GM12878 (cell line): ENCODE measurements at regions not wholly inside any gene's neighbourhood (a gene's known extent, or its start where the extent isn't known, plus 50 kb on each side); places are given as distances from the start of the nearest gene placed in this dataset.

Experiments used
- ATAC-seq: fragments of 200-7000 bp; cut with Tn5 transposase; 3 replicates; pipeline ENCODE4 v1.9.1; 2020; ENCODE audit warnings: mild to moderate bottlenecking, moderate library complexity
- BruUV-seq: library from RNA; stranded (reverse); fragments of 400-500 nt; replicated peaks from 2 replicates; lab custom pipeline; 2021; lab: Mats Ljungman, UMichigan
- CTCF ChIA-PET: fragments of 300-600 bp; sonication (Branson Sonifier 250); formaldehyde crosslinking; extraction: SDS; loops from one replicate; lab custom pipeline; 2021; ENCODE audit warnings: inconsistent platforms; lab: Yijun Ruan, JAX
- POLR2A ChIA-PET: fragments of 350-600 bp; formaldehyde crosslinking; extraction: SDS; loops from one replicate; lab custom pipeline; 2021; ENCODE audit warnings: inconsistent platforms; lab: Charles Lee
- RAD21 ChIA-PET: fragments of 300-600 bp; sonication (Branson Sonifier 250); formaldehyde crosslinking; loops from one replicate; lab custom pipeline; 2023; ENCODE audit warnings: antibody characterized with exemption; ENCODE audit not compliant: unreplicated experiment; lab: Charles Lee
- SMC1A ChIA-PET: fragments of 300-600 bp; sonication (Branson Sonifier 250); formaldehyde crosslinking; loops from one replicate; lab custom pipeline; 2023; ENCODE audit not compliant: unreplicated experiment, uncharacterized antibody; lab: Charles Lee
- DNase-seq: peaks from one replicate; pipeline ENCODE4 v3.0.0-alpha.2; 2011; ENCODE audit warnings: low read depth, low spot score
- FAIRE-seq: peaks from 3 replicates; lab custom pipeline; 2011; peaks lifted over from hg19 to GRCh38; lab: Jason Lieb, UNC
- H2AFZ ChIP-seq: 2 replicates; pipeline ENCODE4 v1.6.0; 2011; ENCODE audit warnings: low read depth, low read length, control low read depth; ENCODE audit not compliant: control insufficient read depth
- H3K27ac ChIP-seq: 2 replicates; pipeline ENCODE4 v1.5.1; 2011; ENCODE audit warnings: control low read depth; ENCODE audit not compliant: control insufficient read depth, insufficient read depth
- H3K27me3 ChIP-seq, 2 experiments: replicated peaks in 1 of 2; 2 replicates each; pipeline versions ENCODE4 v1.6.0 to v1.6.1; 2011; ENCODE audit warnings: low read length in 1 of 2; ENCODE audit not compliant: control insufficient read depth in 2 of 2, insufficient read depth in 2 of 2
- H3K36me3 ChIP-seq, 2 experiments: 2 replicates each; pipeline ENCODE4 v1.5.1; 2011; ENCODE audit warnings: low read length in 1 of 2; ENCODE audit not compliant: control insufficient read depth in 2 of 2, insufficient read depth in 2 of 2
- H3K4me1 ChIP-seq: 2 replicates; pipeline ENCODE4 v1.6.1; 2011; ENCODE audit warnings: mild to moderate bottlenecking, low read length, moderate library complexity, mixed read lengths; ENCODE audit not compliant: control insufficient read depth, insufficient read depth
- H3K4me2 ChIP-seq: 2 replicates; pipeline ENCODE4 v1.6.0; 2011; ENCODE audit warnings: control low read depth; ENCODE audit not compliant: control insufficient read depth, insufficient read depth
- H3K4me3 ChIP-seq: fragments of 200-600 bp; sonication (generic); 2 replicates; pipeline ENCODE4 v1.5.1; 2016
- H3K79me2 ChIP-seq: 2 replicates; pipeline ENCODE4 v1.6.0; 2011; ENCODE audit warnings: low read length; ENCODE audit not compliant: control insufficient read depth, insufficient read depth
- H3K9ac ChIP-seq: 2 replicates; pipeline ENCODE4 v1.8.0; 2011; ENCODE audit warnings: low read length, control low read depth, mixed read lengths; ENCODE audit not compliant: control insufficient read depth, insufficient read depth
- H3K9me3 ChIP-seq: replicated peaks from 3 replicates; pipeline ENCODE4 v1.5.1; 2011; ENCODE audit warnings: mild to moderate bottlenecking, low read length; ENCODE audit not compliant: control insufficient read depth, insufficient read depth
- H4K20me1 ChIP-seq: 2 replicates; pipeline ENCODE4 v1.6.0; 2011; ENCODE audit not compliant: control insufficient read depth, insufficient read depth
- EP300 ChIP-seq, 2 experiments: fragments of 150-350 bp in 1 of 2; IDR thresholded peaks; 2 replicates each; pipeline ENCODE4 v1.6.1; 2011 to 2012; ENCODE audit warnings: low read depth in 2 of 2, low read length in 2 of 2, borderline replicate concordance in 1 of 2, improper control_type of control experiment in 1 of 2, inconsistent platforms in 1 of 2; ENCODE audit not compliant: control insufficient read depth in 1 of 2
- EZH2 ChIP-seq: IDR thresholded peaks from 2 replicates; pipeline ENCODE4 v1.6.1; 2012; ENCODE audit warnings: low read depth, mild to moderate bottlenecking, control low read depth, inconsistent platforms, low read length, borderline replicate concordance; ENCODE audit not compliant: control insufficient read depth
- YBX1 ChIP-seq: fragments of 450-650 bp; IDR thresholded peaks from 2 replicates; pipeline ENCODE4 v1.6.1; 2016; ENCODE audit warnings: antibody characterized with exemption
- WGBS: methylation state at CpG from one replicate; pipeline ENCODE4 v1.1.6; 2016; ENCODE audit warnings: low lambda C conversion rate; ENCODE audit not compliant: insufficient replicate concordance, insufficient coverage; ENCODE audit errors: missing lambda C conversion rate; 5-methylcytosine and 5-hydroxymethylcytosine counted together
- in situ Hi-C: fragments of 300-500 bp; cut with MboI; formaldehyde crosslinking; loops from 9 replicates; pipeline ENCODE4 v1.14.3; 2018; ENCODE audit warnings: mixed read lengths
- intact Hi-C: fragments of 100-400 bp; cut with micrococcal nuclease; formaldehyde crosslinking; loops from one replicate; pipeline ENCODE4 v1.14.2; 2022; ENCODE audit not compliant: unreplicated experiment
- TF ChIP-seq, protein P1 (sequence below): fragments of 450-650 bp; IDR thresholded peaks from 2 replicates; pipeline ENCODE4 v1.6.1; 2017; ENCODE audit warnings: mild to moderate bottlenecking, moderate library complexity

DNA sequence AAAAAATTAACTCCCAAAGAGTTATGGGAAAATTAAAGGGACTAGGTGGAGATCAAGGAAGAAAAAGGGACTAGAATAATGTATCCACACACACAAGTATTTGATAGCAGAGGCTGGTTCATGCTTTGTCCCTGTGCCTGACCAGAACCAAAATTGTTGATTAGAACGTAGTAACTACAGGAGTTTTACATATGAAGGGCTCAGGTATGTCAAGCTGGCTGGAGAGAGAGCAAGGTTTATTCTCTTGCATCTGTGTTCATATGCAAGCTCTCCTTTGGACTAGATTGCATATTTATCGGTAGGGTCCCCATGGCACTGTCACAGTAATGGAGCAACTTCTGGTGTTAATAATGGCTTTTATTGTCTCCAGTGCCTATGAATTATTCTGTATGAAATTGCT lies 239.9 kb upstream of the TRPM3 start (continued):
- TF ChIP-seq, protein P1, sequence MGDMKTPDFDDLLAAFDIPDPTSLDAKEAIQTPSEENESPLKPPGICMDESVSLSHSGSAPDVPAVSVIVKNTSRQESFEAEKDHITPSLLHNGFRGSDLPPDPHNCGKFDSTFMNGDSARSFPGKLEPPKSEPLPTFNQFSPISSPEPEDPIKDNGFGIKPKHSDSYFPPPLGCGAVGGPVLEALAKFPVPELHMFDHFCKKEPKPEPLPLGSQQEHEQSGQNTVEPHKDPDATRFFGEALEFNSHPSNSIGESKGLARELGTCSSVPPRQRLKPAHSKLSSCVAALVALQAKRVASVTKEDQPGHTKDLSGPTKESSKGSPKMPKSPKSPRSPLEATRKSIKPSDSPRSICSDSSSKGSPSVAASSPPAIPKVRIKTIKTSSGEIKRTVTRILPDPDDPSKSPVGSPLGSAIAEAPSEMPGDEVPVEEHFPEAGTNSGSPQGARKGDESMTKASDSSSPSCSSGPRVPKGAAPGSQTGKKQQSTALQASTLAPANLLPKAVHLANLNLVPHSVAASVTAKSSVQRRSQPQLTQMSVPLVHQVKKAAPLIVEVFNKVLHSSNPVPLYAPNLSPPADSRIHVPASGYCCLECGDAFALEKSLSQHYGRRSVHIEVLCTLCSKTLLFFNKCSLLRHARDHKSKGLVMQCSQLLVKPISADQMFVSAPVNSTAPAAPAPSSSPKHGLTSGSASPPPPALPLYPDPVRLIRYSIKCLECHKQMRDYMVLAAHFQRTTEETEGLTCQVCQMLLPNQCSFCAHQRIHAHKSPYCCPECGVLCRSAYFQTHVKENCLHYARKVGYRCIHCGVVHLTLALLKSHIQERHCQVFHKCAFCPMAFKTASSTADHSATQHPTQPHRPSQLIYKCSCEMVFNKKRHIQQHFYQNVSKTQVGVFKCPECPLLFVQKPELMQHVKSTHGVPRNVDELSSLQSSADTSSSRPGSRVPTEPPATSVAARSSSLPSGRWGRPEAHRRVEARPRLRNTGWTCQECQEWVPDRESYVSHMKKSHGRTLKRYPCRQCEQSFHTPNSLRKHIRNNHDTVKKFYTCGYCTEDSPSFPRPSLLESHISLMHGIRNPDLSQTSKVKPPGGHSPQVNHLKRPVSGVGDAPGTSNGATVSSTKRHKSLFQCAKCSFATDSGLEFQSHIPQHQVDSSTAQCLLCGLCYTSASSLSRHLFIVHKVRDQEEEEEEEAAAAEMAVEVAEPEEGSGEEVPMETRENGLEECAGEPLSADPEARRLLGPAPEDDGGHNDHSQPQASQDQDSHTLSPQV = no peak
- TF ChIP-seq, all 136 proteins: peak for 0

DNA sequence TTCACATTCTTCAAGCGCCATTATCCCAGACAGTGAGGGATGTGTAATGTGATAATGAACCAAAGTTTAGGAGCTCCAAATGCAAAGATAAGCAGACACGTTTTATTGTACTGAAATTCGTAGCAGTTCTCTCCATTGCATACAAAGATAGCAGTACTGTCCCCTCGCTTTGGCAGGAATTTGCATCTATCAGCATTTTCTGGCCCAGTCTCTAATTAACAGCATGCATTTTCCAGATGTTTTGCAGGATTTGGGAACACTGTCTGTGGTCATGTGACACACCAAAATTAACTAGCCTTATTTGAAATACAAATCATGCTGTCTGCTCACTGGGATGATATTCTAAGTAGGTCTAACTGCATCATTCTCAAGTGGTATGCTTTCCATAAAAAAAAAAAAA lies 235.9 kb upstream of the TRPM3 start:
- POLR2A ChIA-PET = no interaction called here
- no peak for FAIRE-seq
- no peaks in the 10 kb centered on the region for H3K9me3 ChIP-seq
- DNase-seq = no peak
- WGBS = 22% methylated on average over 4 of the region's 4 CpGs
- no peak for TF ChIP-seq YBX1
- no peak for TF ChIP-seq EZH2
- TF ChIP-seq EP300 (IDR thresholded peaks at IDR 0.05; ENCODE audit: borderline replicate concordance in 1 of 2, control insufficient read depth in 1 of 2, low read depth in 2 of 2, low read length in 2 of 2) = no peak
- no peak overlapping the region for H3K4me2 ChIP-seq
- SMC1A ChIA-PET = no interaction called here
- BruUV-seq = no TSS peak
- no peaks in the 10 kb centered on the region for H3K4me1 ChIP-seq
- RAD21 ChIA-PET = no interaction called here
- H3K27me3 ChIP-seq = no peaks in the 10 kb centered on the region; a peak in 1 of 4 replicates
- H3K4me3 ChIP-seq = no peak overlapping the region
- H3K36me3 ChIP-seq = no peaks in the 10 kb centered on the region
- CTCF ChIA-PET = no interaction called here
- in situ Hi-C loops = no loop called here
- no peak for ATAC-seq
- no peaks in the 10 kb centered on the region for H4K20me1 ChIP-seq
- intact Hi-C loops = no loop called here
- H2AFZ ChIP-seq = no peak overlapping the region
- no peaks in the 10 kb centered on the region for H3K79me2 ChIP-seq
- H3K9ac ChIP-seq = no peak overlapping the region
- H3K27ac ChIP-seq = no peak overlapping the region
